Right forelimb (tissue), 1 donor: ENCODE measurements at regions not wholly inside any gene's neighbourhood (a gene's known extent, or its start where the extent isn't known, plus 50 kb on each side); places are given as distances from the start of the nearest gene placed in this dataset.

Experiments used
- DNase-seq: peaks from one replicate; pipeline ENCODE4 v3.0.0-alpha.2; 2018

- no peak for DNase-seq
These were observed 52.2 kb downstream of the CCDC185 start for GRCh38 chr1:223445402-223445801.

- no peak for DNase-seq
These were observed 60.7 kb downstream of the CCDC185 start for GRCh38 chr1:223453902-223454301.

- no peak for DNase-seq
These were observed 61.7 kb downstream of the CCDC185 start for GRCh38 chr1:223454959-223455358.

- DNase-seq: no peak
These were observed 62.3 kb downstream of the CCDC185 start for GRCh38 chr1:223455470-223455869.

- no peak for DNase-seq
These were observed 63.5 kb downstream of the CCDC185 start for GRCh38 chr1:223456747-223457146.

- no peak for DNase-seq
These were observed 67.5 kb downstream of the CCDC185 start for GRCh38 chr1:223460566-223461189.

- DNase-seq: no peak
These were observed 68.9 kb downstream of the CCDC185 start for GRCh38 chr1:223462047-223462630.

GRCh38 chr1:223462866-223463404 is 69.7 kb downstream of the CCDC185 start:
- no peak for DNase-seq

- DNase-seq: no peak
These were observed 72.9 kb downstream of the CCDC185 start for GRCh38 chr1:223466151-223466550.

GRCh38 chr1:223471566-223471965 is 78.4 kb downstream of the CCDC185 start:
- DNase-seq: no peak

- DNase-seq: no peak
These were observed 78.8 kb downstream of the CCDC185 start for GRCh38 chr1:223472057-223472456.

GRCh38 chr1:223473601-223474344 is 80.6 kb downstream of the CCDC185 start:
- no peak for DNase-seq

- no peak for DNase-seq
These were observed 81.6 kb downstream of the CCDC185 start for GRCh38 chr1:223474804-223475203.

GRCh38 chr1:223477456-223477855 is 84.2 kb downstream of the CCDC185 start:
- no peak for DNase-seq

GRCh38 chr1:223478606-223479005 is 85.4 kb downstream of the CCDC185 start:
- no peak for DNase-seq

- no peak for DNase-seq
These were observed 86.0 kb downstream of the CCDC185 start for GRCh38 chr1:223479261-223479660.

- DNase-seq: no peak
These were observed 86.7 kb downstream of the CCDC185 start for GRCh38 chr1:223479718-223480425.

GRCh38 chr1:223482132-223482531 is 88.9 kb downstream of the CCDC185 start:
- no peak for DNase-seq

- DNase-seq: no peak
These were observed 89.6 kb downstream of the CCDC185 start for GRCh38 chr1:223482766-223483165.

GRCh38 chr1:223483511-223483910 is 90.3 kb downstream of the CCDC185 start:
- DNase-seq: no peak

GRCh38 chr1:223486366-223486765 is 93.2 kb downstream of the CCDC185 start:
- no peak for DNase-seq

GRCh38 chr1:223486932-223487886 is 94.0 kb downstream of the CCDC185 start:
- DNase-seq: peak; percentile 58
